Calu3 (cell line): ENCODE measurements at regions not wholly inside any gene's neighbourhood (a gene's known extent, or its start where the extent isn't known, plus 50 kb on each side); places are given as distances from the start of the nearest gene placed in this dataset.

Experiments used
- BruUV-seq: library from RNA; stranded (reverse); fragments of 400-500 nt; replicated peaks from 2 replicates; lab custom pipeline; 2021; lab: Mats Ljungman, UMichigan
- CTCF ChIA-PET: fragments of 300-600 bp; sonication (Branson Sonifier 250); formaldehyde crosslinking; loops from one replicate; lab custom pipeline; 2022; ENCODE audit warnings: antibody characterized with exemption; lab: Charles Lee
- DNase-seq: peaks from one replicate; pipeline ENCODE4 v3.0.0; 2022
- H3K27ac Mint-ChIP-seq: one replicate; pipeline ENCODE4 v1.8.0; 2022; ENCODE audit warnings: mixed read lengths; ENCODE audit not compliant: unreplicated experiment
- H3K27me3 Mint-ChIP-seq: one replicate; pipeline ENCODE4 v1.8.0; 2022; ENCODE audit warnings: mixed read lengths; ENCODE audit not compliant: unreplicated experiment
- H3K36me3 Mint-ChIP-seq: one replicate; pipeline ENCODE4 v1.8.0; 2022; ENCODE audit warnings: mild to moderate bottlenecking, moderate library complexity, mixed read lengths; ENCODE audit not compliant: insufficient read depth, unreplicated experiment
- H3K4me1 Mint-ChIP-seq: one replicate; pipeline ENCODE4 v1.8.0; 2022; ENCODE audit warnings: mild to moderate bottlenecking, low read depth, mixed read lengths; ENCODE audit not compliant: unreplicated experiment
- H3K4me3 Mint-ChIP-seq: one replicate; pipeline ENCODE4 v1.8.0; 2022; ENCODE audit warnings: mild to moderate bottlenecking, low read depth, moderate library complexity, mixed read lengths; ENCODE audit not compliant: unreplicated experiment
- H3K9me3 Mint-ChIP-seq: one replicate; pipeline ENCODE4 v1.8.0; 2022; ENCODE audit warnings: low read depth, mixed read lengths; ENCODE audit not compliant: unreplicated experiment
- intact Hi-C: fragments of 100-400 bp; cut with micrococcal nuclease; formaldehyde crosslinking; loops from one replicate; pipeline ENCODE4 v1.10.0; 2022; ENCODE audit not compliant: unreplicated experiment
- TF ChIP-seq, protein P1 (sequence below): fragments of 200-600 bp; IDR thresholded peaks from one replicate; pipeline ENCODE4 v1.8.0; 2022; ENCODE audit warnings: antibody characterized with exemption; ENCODE audit not compliant: unreplicated experiment

DNA sequence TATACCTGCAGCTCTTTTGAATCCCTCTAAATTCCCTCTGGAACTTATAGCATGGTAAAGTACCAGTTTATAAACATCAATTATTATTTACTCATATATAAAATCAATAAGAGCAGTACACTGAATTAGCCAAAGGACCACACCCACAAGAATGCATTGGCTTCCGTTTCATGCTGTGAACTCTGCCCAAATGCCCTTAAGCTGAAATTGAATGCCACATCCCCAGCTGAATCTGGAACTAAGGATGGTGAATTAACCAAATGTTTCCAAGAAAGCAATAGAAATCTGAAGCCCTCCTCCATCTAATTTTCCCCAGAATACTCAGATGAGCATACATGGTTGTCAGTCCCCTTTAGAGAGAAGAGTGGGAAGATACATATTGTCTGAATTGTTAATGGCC is 436.4 kb upstream of the FTMT start:
- BruUV-seq: no TSS peak
- Mint-ChIP-seq H3K27ac (no peak overlapping the region), H3K27me3 (no peaks in the 10 kb centered on the region), H3K9me3 (peaks cover 2% of the 10 kb centered on the region), H3K4me3 (no peak overlapping the region), H3K4me1 (peaks cover 13% of the 10 kb centered on the region), H3K36me3 (no peaks in the 10 kb centered on the region)
- CTCF ChIA-PET: no interaction called here
- TF ChIP-seq, protein P1, sequence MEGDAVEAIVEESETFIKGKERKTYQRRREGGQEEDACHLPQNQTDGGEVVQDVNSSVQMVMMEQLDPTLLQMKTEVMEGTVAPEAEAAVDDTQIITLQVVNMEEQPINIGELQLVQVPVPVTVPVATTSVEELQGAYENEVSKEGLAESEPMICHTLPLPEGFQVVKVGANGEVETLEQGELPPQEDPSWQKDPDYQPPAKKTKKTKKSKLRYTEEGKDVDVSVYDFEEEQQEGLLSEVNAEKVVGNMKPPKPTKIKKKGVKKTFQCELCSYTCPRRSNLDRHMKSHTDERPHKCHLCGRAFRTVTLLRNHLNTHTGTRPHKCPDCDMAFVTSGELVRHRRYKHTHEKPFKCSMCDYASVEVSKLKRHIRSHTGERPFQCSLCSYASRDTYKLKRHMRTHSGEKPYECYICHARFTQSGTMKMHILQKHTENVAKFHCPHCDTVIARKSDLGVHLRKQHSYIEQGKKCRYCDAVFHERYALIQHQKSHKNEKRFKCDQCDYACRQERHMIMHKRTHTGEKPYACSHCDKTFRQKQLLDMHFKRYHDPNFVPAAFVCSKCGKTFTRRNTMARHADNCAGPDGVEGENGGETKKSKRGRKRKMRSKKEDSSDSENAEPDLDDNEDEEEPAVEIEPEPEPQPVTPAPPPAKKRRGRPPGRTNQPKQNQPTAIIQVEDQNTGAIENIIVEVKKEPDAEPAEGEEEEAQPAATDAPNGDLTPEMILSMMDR: no peak
- DNase-seq: no peak
- intact Hi-C loops: no loop called here

DNA sequence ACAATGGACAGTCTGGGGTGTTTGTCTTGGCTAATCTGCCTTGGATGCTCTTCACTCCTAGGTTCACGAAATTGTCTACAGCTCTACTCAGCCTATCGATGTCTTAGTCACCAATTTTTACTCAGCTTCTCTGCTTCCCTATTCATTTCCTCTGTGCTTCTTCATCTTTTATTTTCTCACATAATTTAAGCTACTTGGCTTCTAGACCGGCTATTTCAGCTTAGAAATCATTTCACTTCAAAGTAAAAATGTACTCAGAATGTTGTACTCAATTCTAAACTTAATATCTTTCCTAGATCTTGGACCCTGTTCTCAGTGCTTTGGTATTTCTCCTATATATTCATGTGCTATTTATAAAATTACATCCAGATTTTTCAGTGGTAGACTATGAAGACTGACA is 430.0 kb upstream of the FTMT start:
- CTCF ChIA-PET: no interaction called here
- no peaks in the 10 kb centered on the region for H3K27me3 Mint-ChIP-seq
- no peak overlapping the region for H3K4me3 Mint-ChIP-seq
- no peaks in the 10 kb centered on the region for H3K36me3 Mint-ChIP-seq
- DNase-seq: no peak
- BruUV-seq: no TSS peak
- no peaks in the 10 kb centered on the region for H3K4me1 Mint-ChIP-seq
- peaks cover 2% of the 10 kb centered on the region for H3K9me3 Mint-ChIP-seq
- TF ChIP-seq, protein P1: no peak
- H3K27ac Mint-ChIP-seq: no peak overlapping the region
- intact Hi-C loops: no loop called here

DNA sequence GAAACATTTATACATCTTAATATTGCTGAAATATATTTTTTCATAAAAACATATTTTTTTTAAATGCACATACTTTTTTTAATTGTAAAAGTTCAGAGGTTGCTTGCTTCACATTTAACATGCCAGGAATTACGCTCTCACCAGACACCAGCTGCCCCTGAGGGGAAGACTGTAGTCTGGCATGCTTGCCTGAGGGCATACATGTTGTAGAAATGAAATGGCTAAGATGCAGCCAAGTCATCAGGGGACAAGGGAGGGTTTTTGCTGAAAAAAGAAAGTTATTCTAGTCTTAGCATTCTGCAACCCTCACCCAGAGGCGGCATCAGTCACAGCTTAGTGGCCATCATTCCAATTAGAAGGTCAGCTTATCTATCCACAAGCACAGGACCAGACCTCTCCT is 426.7 kb upstream of the FTMT start:
- intact Hi-C loops: no loop called here
- Mint-ChIP-seq H3K27ac (no peak overlapping the region), H3K4me1 (no peaks in the 10 kb centered on the region), H3K4me3 (no peak overlapping the region), H3K27me3 (no peaks in the 10 kb centered on the region), H3K9me3 (no peaks in the 10 kb centered on the region), H3K36me3 (no peaks in the 10 kb centered on the region)
- TF ChIP-seq, protein P1: no peak
- CTCF ChIA-PET: no interaction called here
- no peak for DNase-seq
- no TSS peak for BruUV-seq

DNA sequence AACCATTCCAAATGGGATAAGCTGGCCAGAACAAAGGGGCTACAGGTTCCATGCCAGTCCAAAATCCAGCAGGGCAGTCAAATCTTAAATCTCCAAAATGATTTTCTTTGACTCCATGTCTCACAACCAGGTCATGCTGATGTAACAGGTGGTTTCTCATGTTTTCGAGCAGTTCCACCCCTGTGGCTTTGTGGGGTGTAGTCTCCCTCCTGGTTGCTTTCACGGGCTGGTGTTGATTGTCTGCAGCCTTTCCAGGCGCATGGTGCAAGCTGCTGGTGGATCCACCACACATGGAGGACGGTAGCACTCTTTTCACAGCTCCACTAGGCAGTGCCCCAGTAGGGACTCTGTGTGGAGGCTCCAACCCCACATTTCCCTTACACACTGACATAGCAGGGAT is 425.5 kb upstream of the FTMT start:
- Mint-ChIP-seq H3K9me3 (no peaks in the 10 kb centered on the region), H3K36me3 (no peaks in the 10 kb centered on the region), H3K4me1 (no peaks in the 10 kb centered on the region), H3K27me3 (no peaks in the 10 kb centered on the region), H3K27ac (no peak overlapping the region), H3K4me3 (no peak overlapping the region)
- CTCF ChIA-PET: no interaction called here
- intact Hi-C loops: no loop called here
- TF ChIP-seq, protein P1: no peak
- no TSS peak for BruUV-seq
- no peak for DNase-seq
